ENCODE measurements at regions not wholly inside any gene's neighbourhood (a gene's known extent, or its start where the extent isn't known, plus 50 kb on each side); places are given as distances from the start of the nearest gene placed in this dataset.

DNA sequence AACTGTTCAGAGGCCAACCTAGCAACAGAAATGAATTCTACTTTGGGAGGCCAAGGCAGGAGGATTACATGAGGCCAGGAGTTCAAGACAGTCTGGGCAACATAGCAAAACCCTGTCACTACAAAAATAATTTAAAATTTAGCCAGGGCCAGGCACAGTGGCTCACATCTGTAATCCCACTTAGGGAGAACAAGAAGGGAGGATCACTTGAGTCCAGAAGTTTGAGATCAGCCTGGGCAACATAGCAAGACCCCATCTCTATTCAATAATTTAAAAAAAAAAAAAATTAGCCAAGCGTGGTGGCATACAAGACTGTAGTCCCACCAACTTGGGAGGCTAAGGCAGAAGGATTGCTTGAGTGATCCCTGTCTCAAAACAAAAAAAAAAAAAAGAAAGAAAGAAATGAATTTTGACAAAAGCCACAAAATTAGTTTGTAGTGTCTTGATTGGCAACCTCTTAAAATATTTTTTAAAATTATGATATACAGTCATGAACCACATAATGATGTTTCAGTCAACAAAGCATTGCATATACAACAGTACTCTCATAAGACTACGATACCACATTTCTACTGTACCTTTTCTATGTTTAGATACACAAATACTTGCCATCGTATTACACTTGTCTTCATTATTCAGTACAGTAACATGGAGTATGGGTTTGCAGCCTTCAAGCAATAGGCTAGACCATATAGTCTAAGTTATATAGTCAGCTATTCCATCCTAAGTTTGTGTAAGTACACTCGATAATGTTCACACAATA lies 130.7 kb downstream of the ZFP36L2 start:
- ChIA-PET POLR2A (no interaction called here), CTCF (interaction anchor here (1.0 kb wide), 2 partner anchors 11 to 15 kb away, joined by 3 read pairs; no protein-coding TSS in a partner anchor)
- Histone ChIP-seq H3K27ac (ENCODE audit: insufficient read depth, low read depth, low read length) (no peak overlapping the region), H3K79me2 (ENCODE audit: control insufficient read depth, insufficient read depth, low read length) (no peaks in the 10 kb centered on the region), H2AFZ (ENCODE audit: low read depth, low read length) (no peak overlapping the region), H3K9me3 (replicated peaks; ENCODE audit: control insufficient read depth, insufficient read depth, low read length) (no peaks in the 10 kb centered on the region), H3K9me1 (replicated peaks; ENCODE audit: control insufficient read depth, extremely low read depth, insufficient read depth, low read length) (no peaks in the 10 kb centered on the region), H3K36me3 (ENCODE audit: control insufficient read depth in 2 of 2, extremely low read depth in 1 of 2, insufficient read depth in 2 of 2, low read length in 2 of 2) (no peaks in the 10 kb centered on the region), H3K9ac (replicated peaks; ENCODE audit: extremely low read depth, insufficient read depth, low read length) (no peak overlapping the region), H3K4me1 (ENCODE audit: control insufficient read depth, extremely low read depth, insufficient read depth, low read length) (no peaks in the 10 kb centered on the region), H3K4me2 (ENCODE audit: insufficient read depth, low read length) (no peak overlapping the region), H3K4me3 (replicated peaks in 1 of 3; ENCODE audit: insufficient read depth in 1 of 3, low read depth in 1 of 3, low read length in 3 of 3) (no peak overlapping the region), H4K20me1 (replicated peaks; ENCODE audit: control insufficient read depth, extremely low read depth, insufficient read depth, low read length) (no peaks in the 10 kb centered on the region), H3K27me3 (ENCODE audit: control insufficient read depth in 2 of 2, insufficient read depth in 2 of 2, low read length in 2 of 2) (no peaks in the 10 kb centered on the region)
- TF ChIP-seq POLR2AphosphoS5 (IDR thresholded peaks at IDR 0.05; ENCODE audit: insufficient read depth, low read depth, low read length) = no peak
- FAIRE-seq (no peak), DNase-seq (ENCODE audit: low read depth, low spot score) (no peak)
- intact Hi-C loops (cut with micrococcal nuclease) (no loop called here), dilution Hi-C loops (cut with MboI; ENCODE audit: extremely low pct_ligation_motif_present, low sequenced_read_pairs) (no loop called here)
- BruUV-seq (replicated peaks) = no TSS peak

- no peaks in the 10 kb centered on the region for H3K36me3 ChIP-seq (ENCODE audit: control insufficient read depth in 2 of 2, extremely low read depth in 1 of 2, insufficient read depth in 2 of 2, low read length in 2 of 2)
- H3K79me2 ChIP-seq (ENCODE audit: control insufficient read depth, insufficient read depth, low read length) = no peaks in the 10 kb centered on the region
- CTCF ChIA-PET = interaction anchor here (1.4 to 2.2 kb wide), 2 partner anchors 51 to 68 kb away, joined by 3 to 6 read pairs; no protein-coding TSS in a partner anchor
- H3K4me1 ChIP-seq (ENCODE audit: control insufficient read depth, extremely low read depth, insufficient read depth, low read length) = no peaks in the 10 kb centered on the region
- no peaks in the 10 kb centered on the region for H3K9me3 ChIP-seq (replicated peaks; ENCODE audit: control insufficient read depth, insufficient read depth, low read length)
- H3K9me1 ChIP-seq (replicated peaks; ENCODE audit: control insufficient read depth, extremely low read depth, insufficient read depth, low read length) = no peaks in the 10 kb centered on the region
- H3K9ac ChIP-seq (replicated peaks; ENCODE audit: extremely low read depth, insufficient read depth, low read length) = no peak overlapping the region
- no peaks in the 10 kb centered on the region for H3K27me3 ChIP-seq (ENCODE audit: control insufficient read depth in 2 of 2, insufficient read depth in 2 of 2, low read length in 2 of 2)
- DNase-seq (ENCODE audit: low read depth, low spot score) (no peak), FAIRE-seq (no peak)
- TF ChIP-seq CTCF (IDR thresholded peaks at IDR 0.05; ENCODE audit: extremely low read depth in 1 of 2, insufficient read depth in 1 of 2, low read depth in 1 of 2, low read length in 2 of 2) = no peak
- TF ChIP-seq FOS (IDR thresholded peaks at IDR 0.05; ENCODE audit: borderline replicate concordance, insufficient read depth, low read length) = no peak
- TF ChIP-seq POLR2AphosphoS5 (IDR thresholded peaks at IDR 0.05; ENCODE audit: insufficient read depth, low read depth, low read length) = no peak
- no peak for TF ChIP-seq EZH2 (IDR thresholded peaks at IDR 0.05; ENCODE audit: borderline replicate concordance, low read depth, low read length, severe bottlenecking)
- no peak for TF ChIP-seq JUN (IDR thresholded peaks at IDR 0.05; ENCODE audit: borderline replicate concordance, insufficient read depth, insufficient read length, low read depth)
- no peak for TF ChIP-seq MYC (IDR thresholded peaks at IDR 0.05; ENCODE audit: low read depth, low read length)
- H3K4me3 ChIP-seq (replicated peaks in 1 of 3; ENCODE audit: insufficient read depth in 1 of 3, low read depth in 1 of 3, low read length in 3 of 3) = no peak overlapping the region
- H3K27ac ChIP-seq (ENCODE audit: insufficient read depth, low read depth, low read length) = no peak overlapping the region
- BruUV-seq (replicated peaks) = no TSS peak
- no peaks in the 10 kb centered on the region for H4K20me1 ChIP-seq (replicated peaks; ENCODE audit: control insufficient read depth, extremely low read depth, insufficient read depth, low read length)
- H3K4me2 ChIP-seq (ENCODE audit: insufficient read depth, low read length) = no peak overlapping the region
- intact Hi-C loops (cut with micrococcal nuclease) (no loop called here), dilution Hi-C loops (cut with MboI; ENCODE audit: extremely low pct_ligation_motif_present, low sequenced_read_pairs) (no loop called here)
- H2AFZ ChIP-seq (ENCODE audit: low read depth, low read length) = no peak overlapping the region
- POLR2A ChIA-PET = interaction anchor here (0.6 kb wide), 1 partner anchor 11 kb away, joined by 3 read pairs; no protein-coding TSS in a partner anchor
Measured at GRCh38 chr2:43092520-43093179, 133.8 kb downstream of the ZFP36L2 start.

Data from endothelial cell of umbilical vein (primary cell).